Cardiac muscle cell (in vitro differentiated cells and primary cell): ENCODE measurements at regions not wholly inside any gene's neighbourhood (a gene's known extent, or its start where the extent isn't known, plus 50 kb on each side); places are given as distances from the start of the nearest gene placed in this dataset.
A peak's percentile ranks its signal among the peaks of the same experiment; 100 is the strongest.

Experiments
- DNase-seq, 2 donors: peaks; one replicate each; pipeline versions ENCODE4 v3.0.0 to v3.0.0-alpha.2; 2010 to 2017; ENCODE audit warnings: low read depth in 1 of 2, low spot score in 1 of 2
- H3K27ac ChIP-seq: fragments of 200-600 bp; sonication (generic); 2 replicates; pipeline ENCODE4 v1.5.1; 2016
- H3K27me3 ChIP-seq: fragments of 200-600 bp; sonication (generic); 2 replicates; pipeline ENCODE4 v1.6.0; 2016; ENCODE audit warnings: control low read depth
- H3K36me3 ChIP-seq: fragments of 200-600 bp; sonication (generic); 2 replicates; pipeline ENCODE4 v1.5.1; 2016; ENCODE audit warnings: control low read depth
- H3K4me1 ChIP-seq: fragments of 200-600 bp; sonication (generic); 2 replicates; pipeline ENCODE4 v1.8.1; 2017; ENCODE audit warnings: low read depth, mild to moderate bottlenecking, mixed run types
- H3K4me3 ChIP-seq: fragments of 200-600 bp; sonication (generic); 2 replicates; pipeline ENCODE4 v1.5.1; 2016; ENCODE audit warnings: mild to moderate bottlenecking
- H3K9me3 ChIP-seq: fragments of 200-600 bp; sonication (generic); 2 replicates; pipeline ENCODE4 v1.5.1; 2017; ENCODE audit warnings: low read depth, mild to moderate bottlenecking, control low read depth
- CTCF ChIP-seq: IDR thresholded peaks from 2 replicates; pipeline ENCODE4 v1.5.1; 2012; ENCODE audit warnings: low read depth, mild to moderate bottlenecking, low read length

GRCh38 chr11:130815097-130815802, 101.0 kb downstream of the SNX19 start:
- H3K9me3 ChIP-seq, result no peaks in the 10 kb centered on the region
- H3K36me3 ChIP-seq, result no peaks in the 10 kb centered on the region
- H3K27me3 ChIP-seq, result no peaks in the 10 kb centered on the region
- no peak for DNase-seq
- H3K4me1 ChIP-seq, result no peaks in the 10 kb centered on the region
- no peak for TF ChIP-seq CTCF
- H3K27ac ChIP-seq, result no peak overlapping the region
- no peak overlapping the region for H3K4me3 ChIP-seq

- no peaks in the 10 kb centered on the region for H3K4me1 ChIP-seq
- no peak overlapping the region for H3K4me3 ChIP-seq
- no peaks in the 10 kb centered on the region for H3K36me3 ChIP-seq
- no peak for TF ChIP-seq CTCF
- H3K27ac ChIP-seq, result no peak overlapping the region
- no peak for DNase-seq
- H3K27me3 ChIP-seq, result no peaks in the 10 kb centered on the region
- no peaks in the 10 kb centered on the region for H3K9me3 ChIP-seq
Observed at GRCh38 chr11:130815956-130816355, 100.3 kb downstream of the SNX19 start.

- no peak for DNase-seq
- no peaks in the 10 kb centered on the region for H3K27me3 ChIP-seq
- H3K36me3 ChIP-seq, result no peaks in the 10 kb centered on the region
- TF ChIP-seq CTCF, result no peak
- H3K27ac ChIP-seq, result no peak overlapping the region
- no peaks in the 10 kb centered on the region for H3K4me1 ChIP-seq
- no peak overlapping the region for H3K4me3 ChIP-seq
- H3K9me3 ChIP-seq, result no peaks in the 10 kb centered on the region
Observed at GRCh38 chr11:130816546-130817329, 99.5 kb downstream of the SNX19 start.

- peak in 1 of 2 donors; percentile 70 for DNase-seq
- Histone ChIP-seq H3K27me3 (no peaks in the 10 kb centered on the region), H3K36me3 (no peaks in the 10 kb centered on the region), H3K9me3 (no peaks in the 10 kb centered on the region), H3K4me3 (no peak overlapping the region), H3K4me1 (no peaks in the 10 kb centered on the region), H3K27ac (no peak overlapping the region)
- TF ChIP-seq CTCF, result no peak
Observed at GRCh38 chr11:130817330-130817944, 98.8 kb downstream of the SNX19 start.

- no peaks in the 10 kb centered on the region for H3K9me3 ChIP-seq
- H3K4me1 ChIP-seq, result no peaks in the 10 kb centered on the region
- no peaks in the 10 kb centered on the region for H3K27me3 ChIP-seq
- DNase-seq, result no peak
- H3K27ac ChIP-seq, result no peak overlapping the region
- no peaks in the 10 kb centered on the region for H3K36me3 ChIP-seq
- no peak overlapping the region for H3K4me3 ChIP-seq
- no peak for TF ChIP-seq CTCF
Observed at GRCh38 chr11:130819625-130820024, 96.7 kb downstream of the SNX19 start.
